SU-DHL-6 (cell line): ENCODE measurements at regions not wholly inside any gene's neighbourhood (a gene's known extent, or its start where the extent isn't known, plus 50 kb on each side); places are given as distances from the start of the nearest gene placed in this dataset.
"Not testable (repeated sequence)": the region's sequence is repeated elsewhere in the genome, so short reads cannot be mapped to it uniquely, and the experiment has no call there.

Experiments
- H2AFZ ChIP-seq: fragments of 200-600 bp; sonication (generic); 2 replicates; pipeline ENCODE4 v1.6.1; 2014; ENCODE audit warnings: low read depth, mild to moderate bottlenecking, moderate library complexity, mixed read lengths, antibody characterized with exemption, low read length; ENCODE audit not compliant: severe bottlenecking
- H3F3A ChIP-seq: fragments of 200-600 bp; shearing (Covaris generic); 2 replicates; pipeline ENCODE4 v1.6.0; 2016; ENCODE audit warnings: antibody characterized with exemption, mild to moderate bottlenecking; ENCODE audit not compliant: insufficient read depth
- H3K27ac ChIP-seq: fragments of 200-600 bp; sonication (generic); 2 replicates; pipeline ENCODE4 v1.5.1; 2016; ENCODE audit warnings: low read depth, mild to moderate bottlenecking, low read length, moderate library complexity, mixed read lengths
- H3K27me3 ChIP-seq: fragments of 200-600 bp; sonication (generic), shearing (Covaris generic); 2 replicates; pipeline ENCODE4 v1.6.0; 2014; ENCODE audit warnings: mild to moderate bottlenecking, low read length
- H3K36me3 ChIP-seq: fragments of 200-600 bp; sonication (generic); 2 replicates; pipeline ENCODE4 v1.6.1; 2014; ENCODE audit warnings: mild to moderate bottlenecking, low read length, mixed read lengths
- H3K4me2 ChIP-seq: fragments of 300-600, 200-600 bp; shearing (Covaris generic), sonication (generic); 2 replicates; pipeline ENCODE4 v1.6.0; 2014; ENCODE audit warnings: low read length, low read depth, mild to moderate bottlenecking; ENCODE audit not compliant: poor library complexity, severe bottlenecking
- H3K4me3 ChIP-seq: fragments of 200-600 bp; sonication (generic); 2 replicates; pipeline ENCODE4 v1.5.1; 2014; ENCODE audit warnings: antibody characterized with exemption, low read length, mild to moderate bottlenecking, mixed read lengths; ENCODE audit not compliant: insufficient read depth, poor library complexity, severe bottlenecking
- H3K79me2 ChIP-seq: fragments of 200-600 bp; sonication (generic); 2 replicates; pipeline ENCODE4 v1.6.1; 2014; ENCODE audit warnings: mild to moderate bottlenecking, low read length, moderate library complexity; ENCODE audit not compliant: insufficient read depth
- H3K9ac ChIP-seq: fragments of 200-600 bp; sonication (generic); 2 replicates; pipeline ENCODE4 v1.7.0; 2014; ENCODE audit warnings: mild to moderate bottlenecking, low read length
- H3K9me2 ChIP-seq: fragments of 200-600 bp; sonication (generic); replicated peaks from 2 replicates; pipeline ENCODE4 v1.6.1; 2014; ENCODE audit warnings: low read length; ENCODE audit not compliant: insufficient read depth
- H3K9me3 ChIP-seq: fragments of 200-600 bp; sonication (generic); 2 replicates; pipeline ENCODE4 v1.6.1; 2014; ENCODE audit warnings: low read length, mixed read lengths; ENCODE audit not compliant: insufficient read depth
- H4K20me1 ChIP-seq: fragments of 200-600 bp; sonication (generic); 2 replicates; pipeline ENCODE4 v1.6.1; 2014; ENCODE audit warnings: low read depth, mild to moderate bottlenecking, antibody characterized with exemption, low read length, moderate library complexity, mixed read lengths
- EZH2phosphoT487 ChIP-seq: fragments of 200-600 bp; sonication (generic), shearing (Covaris generic); conservative IDR thresholded peaks from 2 replicates; pipeline ENCODE4 v1.6.1; 2018; ENCODE audit warnings: mild to moderate bottlenecking, antibody characterized with exemption, low read length, moderate library complexity, mixed read lengths
- TF ChIP-seq, protein P1 (sequence below): fragments of 200-600 bp; sonication (generic); IDR thresholded peaks from one replicate; pipeline ENCODE4 v1.5.1; 2017; ENCODE audit warnings: antibody characterized with exemption, mild to moderate bottlenecking, low read length, moderate library complexity; ENCODE audit not compliant: insufficient read depth, poor library complexity, severe bottlenecking

- no peaks in the 10 kb centered on the region for H3K36me3 ChIP-seq
- TF ChIP-seq, protein P1, sequence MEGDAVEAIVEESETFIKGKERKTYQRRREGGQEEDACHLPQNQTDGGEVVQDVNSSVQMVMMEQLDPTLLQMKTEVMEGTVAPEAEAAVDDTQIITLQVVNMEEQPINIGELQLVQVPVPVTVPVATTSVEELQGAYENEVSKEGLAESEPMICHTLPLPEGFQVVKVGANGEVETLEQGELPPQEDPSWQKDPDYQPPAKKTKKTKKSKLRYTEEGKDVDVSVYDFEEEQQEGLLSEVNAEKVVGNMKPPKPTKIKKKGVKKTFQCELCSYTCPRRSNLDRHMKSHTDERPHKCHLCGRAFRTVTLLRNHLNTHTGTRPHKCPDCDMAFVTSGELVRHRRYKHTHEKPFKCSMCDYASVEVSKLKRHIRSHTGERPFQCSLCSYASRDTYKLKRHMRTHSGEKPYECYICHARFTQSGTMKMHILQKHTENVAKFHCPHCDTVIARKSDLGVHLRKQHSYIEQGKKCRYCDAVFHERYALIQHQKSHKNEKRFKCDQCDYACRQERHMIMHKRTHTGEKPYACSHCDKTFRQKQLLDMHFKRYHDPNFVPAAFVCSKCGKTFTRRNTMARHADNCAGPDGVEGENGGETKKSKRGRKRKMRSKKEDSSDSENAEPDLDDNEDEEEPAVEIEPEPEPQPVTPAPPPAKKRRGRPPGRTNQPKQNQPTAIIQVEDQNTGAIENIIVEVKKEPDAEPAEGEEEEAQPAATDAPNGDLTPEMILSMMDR = no peak
- TF ChIP-seq EZH2phosphoT487 = no peak
- no peak overlapping the region for H3K27ac ChIP-seq
- H3K9ac ChIP-seq = no peak overlapping the region
- no peaks in the 10 kb centered on the region for H3K9me2 ChIP-seq
- no peaks in the 10 kb centered on the region for H3K9me3 ChIP-seq
- no peaks in the 10 kb centered on the region for H3K79me2 ChIP-seq
- H3K4me2 ChIP-seq = no peak overlapping the region
- no peaks in the 10 kb centered on the region for H3K27me3 ChIP-seq
- no peaks in the 10 kb centered on the region for H4K20me1 ChIP-seq
- no peak overlapping the region for H2AFZ ChIP-seq
- H3F3A ChIP-seq = no peaks in the 10 kb centered on the region
- H3K4me3 ChIP-seq = no peak overlapping the region
Measured at GRCh38 chr6:890201-890600, 197.3 kb upstream of the EXOC2 start.

- H3K36me3 ChIP-seq = no peaks in the 10 kb centered on the region
- no peaks in the 10 kb centered on the region for H3K9me2 ChIP-seq
- no peak overlapping the region for H3K9ac ChIP-seq
- no peak overlapping the region for H3K4me2 ChIP-seq
- no peaks in the 10 kb centered on the region for H3K79me2 ChIP-seq
- no peak overlapping the region for H3K4me3 ChIP-seq
- H2AFZ ChIP-seq = no peak overlapping the region
- H3F3A ChIP-seq = no peaks in the 10 kb centered on the region
- H3K9me3 ChIP-seq = no peaks in the 10 kb centered on the region
- no peak overlapping the region for H3K27ac ChIP-seq
- no peaks in the 10 kb centered on the region for H3K27me3 ChIP-seq
- H4K20me1 ChIP-seq = no peaks in the 10 kb centered on the region
- no peak for TF ChIP-seq EZH2phosphoT487
- TF ChIP-seq, protein P1 = no peak
Measured at GRCh38 chr6:887583-888235, 194.8 kb upstream of the EXOC2 start.

DNA sequence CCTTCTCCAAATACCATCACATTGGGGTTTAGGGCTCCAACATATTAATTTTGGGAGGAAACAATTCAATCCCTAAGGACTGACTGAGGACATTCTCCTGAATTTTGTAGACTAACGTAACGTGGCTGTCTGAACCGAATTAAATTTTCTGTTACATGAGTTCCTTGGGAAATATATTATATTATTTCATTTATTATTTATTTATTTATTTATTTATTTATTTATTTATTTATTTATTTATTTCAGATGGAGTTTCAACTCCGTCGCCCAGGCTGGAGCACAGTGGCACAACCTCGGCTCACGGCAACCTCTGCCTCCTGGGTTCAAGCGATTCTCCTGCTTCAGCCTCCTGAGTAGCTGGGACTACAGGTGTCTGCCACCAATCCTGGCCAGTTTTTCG lies 193.2 kb upstream of the EXOC2 start:
- not testable (repeated sequence) for H3K27ac ChIP-seq, H2AFZ ChIP-seq, H3K9ac ChIP-seq, H4K20me1 ChIP-seq, H3K36me3 ChIP-seq, H3K9me3 ChIP-seq, H3K27me3 ChIP-seq, H3K9me2 ChIP-seq, H3K4me2 ChIP-seq, H3F3A ChIP-seq, H3K79me2 ChIP-seq, H3K4me3 ChIP-seq

DNA sequence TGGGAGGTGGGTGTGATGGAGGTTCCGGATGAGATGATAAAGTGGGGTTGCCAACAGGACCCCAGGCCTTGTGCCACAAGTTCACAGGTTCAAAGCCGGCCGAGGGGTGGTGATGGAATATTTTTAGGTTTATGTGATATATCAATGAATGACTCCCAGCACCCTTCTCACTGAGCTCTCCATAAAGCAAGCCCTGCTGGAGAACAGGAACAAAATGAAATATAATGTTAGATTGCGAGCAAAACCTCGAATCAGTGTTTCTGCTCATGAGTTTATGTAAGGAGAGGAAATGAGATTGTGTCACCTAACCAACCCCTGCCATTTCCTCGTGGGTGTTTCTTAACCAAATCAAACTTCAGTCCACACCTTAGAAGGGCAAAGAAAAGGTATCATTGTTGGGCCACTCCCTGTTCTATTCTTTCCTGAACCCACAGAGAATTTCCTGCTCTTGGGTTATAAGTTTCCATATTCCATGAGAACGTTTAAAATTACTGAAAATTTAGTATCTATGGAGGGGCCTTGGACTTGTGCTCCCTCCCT lies 192.2 kb upstream of the EXOC2 start:
- no peak overlapping the region for H3K9ac ChIP-seq
- no peaks in the 10 kb centered on the region for H3K79me2 ChIP-seq
- TF ChIP-seq, protein P1 = no peak
- no peak for TF ChIP-seq EZH2phosphoT487
- no peaks in the 10 kb centered on the region for H4K20me1 ChIP-seq
- no peaks in the 10 kb centered on the region for H3K27me3 ChIP-seq
- H3K36me3 ChIP-seq = no peaks in the 10 kb centered on the region
- H3K4me3 ChIP-seq = no peak overlapping the region
- H2AFZ ChIP-seq = no peak overlapping the region
- H3K27ac ChIP-seq = no peak overlapping the region
- H3K9me3 ChIP-seq = no peaks in the 10 kb centered on the region
- H3K4me2 ChIP-seq = no peak overlapping the region
- H3K9me2 ChIP-seq = no peaks in the 10 kb centered on the region
- H3F3A ChIP-seq = no peaks in the 10 kb centered on the region
